IMR-90 (cell line): ENCODE measurements at regions not wholly inside any gene's neighbourhood (a gene's known extent, or its start where the extent isn't known, plus 50 kb on each side); places are given as distances from the start of the nearest gene placed in this dataset.

Experiments used
- CEBPB ChIP-seq: IDR thresholded peaks from 2 replicates; pipeline ENCODE4 v1.6.1; 2012; ENCODE audit warnings: low read depth, low read length, improper control_type of control experiment
- CHD1 ChIP-seq: IDR thresholded peaks from 2 replicates; pipeline ENCODE4 v1.6.1; 2012; ENCODE audit warnings: low read depth, low read length, improper control_type of control experiment
- CTCF ChIP-seq: conservative IDR thresholded peaks from 2 replicates; pipeline ENCODE4 v1.5.1; 2012; ENCODE audit warnings: mild to moderate bottlenecking, low read depth, low read length, improper control_type of control experiment
- ELK1 ChIP-seq: fragments of 150-350 bp; IDR thresholded peaks from 2 replicates; pipeline ENCODE4 v1.6.1; 2016; ENCODE audit warnings: low read depth, mild to moderate bottlenecking, low read length, moderate library complexity, borderline replicate concordance
- MXI1 ChIP-seq: IDR thresholded peaks from 2 replicates; pipeline ENCODE4 v1.6.1; 2012; ENCODE audit warnings: low read depth, mild to moderate bottlenecking, low read length, moderate library complexity, borderline replicate concordance
- POLR2A ChIP-seq: IDR thresholded peaks from 2 replicates; pipeline ENCODE4 v1.6.1; 2012; ENCODE audit warnings: mild to moderate bottlenecking, low read depth, low read length
- RAD21 ChIP-seq: IDR thresholded peaks from 2 replicates; pipeline ENCODE4 v1.6.1; 2012; ENCODE audit warnings: low read length, improper control_type of control experiment
- RFX5 ChIP-seq: IDR thresholded peaks from 2 replicates; pipeline ENCODE4 v1.8.0; 2012; ENCODE audit warnings: low read depth, mild to moderate bottlenecking, low read length, moderate library complexity
- SMC3 ChIP-seq: fragments of 150-350 bp; IDR thresholded peaks from 2 replicates; pipeline ENCODE4 v1.6.1; 2016; ENCODE audit warnings: low read depth, mild to moderate bottlenecking, antibody characterized with exemption, low read length, moderate library complexity
- TF ChIP-seq, protein P1 (sequence below): fragments of 150-350 bp; IDR thresholded peaks from 2 replicates; pipeline ENCODE4 v1.6.1; 2017; ENCODE audit warnings: mild to moderate bottlenecking, antibody characterized with exemption, low read length, low read depth

DNA sequence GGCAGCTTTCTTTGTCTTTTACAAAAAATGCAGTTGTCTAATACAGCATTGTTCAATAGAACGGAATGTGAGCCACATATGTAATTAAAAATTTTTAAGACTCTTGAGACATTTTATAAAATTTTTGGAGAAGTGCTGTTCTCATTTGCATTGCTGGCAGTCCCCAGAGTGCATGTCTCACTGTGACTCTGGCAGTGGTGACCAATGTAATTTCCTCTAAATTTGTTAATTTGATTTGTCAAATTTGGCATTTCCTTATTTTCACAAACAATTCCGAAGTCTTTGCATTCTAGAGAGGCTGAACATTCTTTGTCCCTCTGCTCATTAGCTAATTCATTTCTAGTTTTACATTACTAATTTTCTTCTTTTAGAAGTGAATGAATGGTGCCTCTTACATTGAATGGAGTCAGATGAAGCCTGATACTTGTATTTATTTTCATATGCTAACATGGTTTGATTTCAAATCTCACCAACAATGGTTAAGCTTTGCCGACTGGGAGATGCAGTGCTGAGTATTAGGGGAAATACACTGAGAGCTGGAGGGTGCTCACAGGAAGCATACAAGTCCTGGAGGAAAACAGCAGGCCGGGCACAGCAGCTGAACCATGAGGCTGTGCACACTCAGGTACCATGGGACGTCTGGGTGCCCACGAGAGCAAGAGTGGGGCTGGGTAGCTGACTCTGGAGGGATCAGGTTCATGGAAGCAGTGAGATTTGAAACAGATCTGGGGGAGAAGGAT is 68.5 kb upstream of the ARMC2 start:
- TF ChIP-seq RFX5 (no peak), CTCF (no peak), SMC3 (no peak), POLR2A (no peak), CEBPB (no peak), ELK1 (no peak), RAD21 (no peak), CHD1 (no peak), MXI1 (no peak)
- TF ChIP-seq, protein P1, sequence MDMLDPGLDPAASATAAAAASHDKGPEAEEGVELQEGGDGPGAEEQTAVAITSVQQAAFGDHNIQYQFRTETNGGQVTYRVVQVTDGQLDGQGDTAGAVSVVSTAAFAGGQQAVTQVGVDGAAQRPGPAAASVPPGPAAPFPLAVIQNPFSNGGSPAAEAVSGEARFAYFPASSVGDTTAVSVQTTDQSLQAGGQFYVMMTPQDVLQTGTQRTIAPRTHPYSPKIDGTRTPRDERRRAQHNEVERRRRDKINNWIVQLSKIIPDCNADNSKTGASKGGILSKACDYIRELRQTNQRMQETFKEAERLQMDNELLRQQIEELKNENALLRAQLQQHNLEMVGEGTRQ, result no peak
